ENCODE measurements at regions not wholly inside any gene's neighbourhood (a gene's known extent, or its start where the extent isn't known, plus 50 kb on each side); places are given as distances from the start of the nearest gene placed in this dataset.

- TF ChIP-seq CTCF (IDR thresholded peaks at IDR 0.05; ENCODE audit: poor library complexity, severe bottlenecking): no peak
- TF ChIP-seq TAF1 (IDR thresholded peaks at IDR 0.05; ENCODE audit: low read depth): no peak
- no peak for TF ChIP-seq EP300 (conservative IDR thresholded peaks at IDR 0.05; ENCODE audit: poor library complexity, severe bottlenecking)
- no peak for TF ChIP-seq POLR2AphosphoS5 (IDR thresholded peaks at IDR 0.05)
- TF ChIP-seq MXI1 (conservative IDR thresholded peaks at IDR 0.05; ENCODE audit: poor library complexity, severe bottlenecking): no peak
- TF ChIP-seq REST (IDR thresholded peaks at IDR 0.05; ENCODE audit: borderline replicate concordance): no peak
- no peak for TF ChIP-seq SMC3 (conservative IDR thresholded peaks at IDR 0.05; ENCODE audit: poor library complexity)
- no peak for TF ChIP-seq RAD21 (conservative IDR thresholded peaks at IDR 0.05)
Measured at GRCh38 chr13:83009987-83010386, 872.3 kb downstream of the SLITRK1 start.
